GM23248 (cell line): ENCODE measurements at regions not wholly inside any gene's neighbourhood (a gene's known extent, or its start where the extent isn't known, plus 50 kb on each side); places are given as distances from the start of the nearest gene placed in this dataset.
A peak's percentile ranks its signal among the peaks of the same experiment; 100 is the strongest.

Source experiments
- DNase-seq: peaks from one replicate; pipeline ENCODE4 v3.0.0-alpha.2; 2015
- H2AFZ ChIP-seq: fragments of 200-600 bp; sonication (generic); 2 replicates; pipeline ENCODE4 v1.6.1; 2016; ENCODE audit warnings: antibody characterized with exemption
- H3F3A ChIP-seq: fragments of 200-600 bp; sonication (generic); 2 replicates; pipeline ENCODE4 v1.6.1; 2016; ENCODE audit warnings: mild to moderate bottlenecking, antibody characterized with exemption, mixed run types; ENCODE audit not compliant: insufficient read depth
- H3K27ac ChIP-seq: fragments of 200-600 bp; sonication (generic); 2 replicates; pipeline ENCODE4 v1.5.1; 2016; ENCODE audit warnings: mild to moderate bottlenecking
- H3K27me3 ChIP-seq: fragments of 200-600 bp; sonication (generic); replicated peaks from 2 replicates; pipeline ENCODE4 v1.6.1; 2016; ENCODE audit warnings: mild to moderate bottlenecking; ENCODE audit not compliant: insufficient read depth
- H3K36me3 ChIP-seq: fragments of 200-600 bp; sonication (generic); 2 replicates; pipeline ENCODE4 v1.6.1; 2016; ENCODE audit warnings: low read depth, mild to moderate bottlenecking
- H3K4me1 ChIP-seq: fragments of 200-600 bp; sonication (generic); 2 replicates; pipeline ENCODE4 v1.6.1; 2016; ENCODE audit warnings: mild to moderate bottlenecking; ENCODE audit not compliant: insufficient read depth
- H3K4me2 ChIP-seq: fragments of 200-600 bp; sonication (generic); one replicate; pipeline ENCODE4 v1.6.1; 2016; ENCODE audit warnings: mild to moderate bottlenecking; ENCODE audit not compliant: unreplicated experiment
- H3K4me3 ChIP-seq: fragments of 200-600 bp; sonication (generic); 2 replicates; pipeline ENCODE4 v1.5.1; 2016; ENCODE audit warnings: mild to moderate bottlenecking
- H3K79me2 ChIP-seq: fragments of 200-600 bp; sonication (generic); 2 replicates; pipeline ENCODE4 v1.6.1; 2016; ENCODE audit warnings: mild to moderate bottlenecking; ENCODE audit not compliant: insufficient read depth
- H3K9ac ChIP-seq: fragments of 200-600 bp; sonication (generic); 2 replicates; pipeline ENCODE4 v1.6.1; 2016; ENCODE audit warnings: mild to moderate bottlenecking
- H3K9me2 ChIP-seq: fragments of 200-600 bp; sonication (generic); 2 replicates; pipeline ENCODE4 v1.6.1; 2016; ENCODE audit warnings: mixed run types, mild to moderate bottlenecking, moderate library complexity; ENCODE audit not compliant: insufficient read depth
- H3K9me3 ChIP-seq: fragments of 200-600 bp; sonication (generic); one replicate; pipeline ENCODE4 v1.6.1; 2017; ENCODE audit warnings: low read depth
- H4K20me1 ChIP-seq: fragments of 200-600 bp; sonication (generic); 2 replicates; pipeline ENCODE4 v1.6.0; 2016; ENCODE audit not compliant: insufficient read depth
- EZH2 ChIP-seq: fragments of 200-600 bp; sonication (generic); IDR thresholded peaks from 2 replicates; pipeline ENCODE4 v1.6.1; 2018; ENCODE audit warnings: antibody characterized with exemption, mild to moderate bottlenecking; ENCODE audit not compliant: insufficient read depth, poor library complexity, severe bottlenecking
- EZH2phosphoT487 ChIP-seq: fragments of 200-600 bp; sonication (generic); IDR thresholded peaks from 2 replicates; pipeline ENCODE4 v1.6.1; 2018; ENCODE audit warnings: antibody characterized with exemption, moderate library complexity, mild to moderate bottlenecking, low read depth; ENCODE audit not compliant: insufficient read depth
- WGBS, 2 experiments: methylation state at CpG; one replicate each; pipeline ENCODE4 v1.1.6; 2015 to 2017; ENCODE audit warnings: low lambda C conversion rate in 2 of 2, low coverage in 1 of 2; ENCODE audit errors: missing lambda C conversion rate in 2 of 2; 5-methylcytosine and 5-hydroxymethylcytosine counted together
- in situ Hi-C: fragments of 300-500 bp; cut with MboI; formaldehyde crosslinking; loops from 2 replicates; pipeline ENCODE4 v1.15.0; 2020

GRCh38 chr10:89959433-89960110, 258.2 kb downstream of the KIF20B start:
- WGBS, 2 experiments, result 27% methylated on average over 7 of the region's 7 CpGs

GRCh38 chr10:89963451-89964102, 262.2 kb downstream of the KIF20B start:
- in situ Hi-C loops, result no loop called here

More at GRCh38 chr10:89959433-89960110, 258.2 kb downstream of the KIF20B start:
- in situ Hi-C loops, result no loop called here
- DNase-seq, result no peak
- no peak overlapping the region for H3K9ac ChIP-seq
- no peak overlapping the region for H2AFZ ChIP-seq
- H3K79me2 ChIP-seq, result no peaks in the 10 kb centered on the region
- no peaks in the 10 kb centered on the region for H4K20me1 ChIP-seq
- H3K9me2 ChIP-seq, result no peaks in the 10 kb centered on the region
- H3K27me3 ChIP-seq, result no peaks in the 10 kb centered on the region; the same call in 1 of the 2 replicates
- H3K4me1 ChIP-seq, result no peaks in the 10 kb centered on the region
- TF ChIP-seq EZH2 (no peak), EZH2phosphoT487 (no peak)
- H3K36me3 ChIP-seq, result no peaks in the 10 kb centered on the region
- no peak overlapping the region for H3K4me2 ChIP-seq
- no peak overlapping the region for H3K27ac ChIP-seq
- no peak overlapping the region for H3K4me3 ChIP-seq
- H3F3A ChIP-seq, result no peaks in the 10 kb centered on the region
- H3K9me3 ChIP-seq, result no peaks in the 10 kb centered on the region

GRCh38 chr10:89966211-89966610, 264.8 kb downstream of the KIF20B start:
- in situ Hi-C loops, result no loop called here
- DNase-seq, result no peak
- 53 to 60% methylated on average over 1 of the region's 1 CpG for WGBS, 2 experiments
- H4K20me1 ChIP-seq, result no peaks in the 10 kb centered on the region
- no peaks in the 10 kb centered on the region for H3K4me1 ChIP-seq
- H2AFZ ChIP-seq, result no peak overlapping the region
- TF ChIP-seq EZH2, result no peak
- no peak for TF ChIP-seq EZH2phosphoT487
- H3K9me3 ChIP-seq, result no peaks in the 10 kb centered on the region
- no peaks in the 10 kb centered on the region for H3K9me2 ChIP-seq
- H3K27me3 ChIP-seq, result no peaks in the 10 kb centered on the region
- no peaks in the 10 kb centered on the region for H3K36me3 ChIP-seq
- H3K27ac ChIP-seq, result no peak overlapping the region
- no peak overlapping the region for H3K4me3 ChIP-seq
- no peak overlapping the region for H3K9ac ChIP-seq
- H3K4me2 ChIP-seq, result no peak overlapping the region
- no peaks in the 10 kb centered on the region for H3K79me2 ChIP-seq
- no peaks in the 10 kb centered on the region for H3F3A ChIP-seq

More at GRCh38 chr10:89963451-89964102, 262.2 kb downstream of the KIF20B start:
- no peak for DNase-seq
- Histone ChIP-seq H2AFZ (no peak overlapping the region), H3K36me3 (no peaks in the 10 kb centered on the region), H3K4me1 (no peaks in the 10 kb centered on the region), H3K9me3 (no peaks in the 10 kb centered on the region), H3K27ac (no peak overlapping the region), H3K4me2 (no peak overlapping the region), H3F3A (no peaks in the 10 kb centered on the region), H4K20me1 (no peaks in the 10 kb centered on the region), H3K9ac (no peak overlapping the region), H3K27me3 (no peaks in the 10 kb centered on the region), H3K9me2 (no peaks in the 10 kb centered on the region), H3K4me3 (no peak overlapping the region), H3K79me2 (no peaks in the 10 kb centered on the region)
- 31 to 36% methylated on average over 2 of the region's 2 CpGs for WGBS, 2 experiments
- no peak for TF ChIP-seq EZH2
- no peak for TF ChIP-seq EZH2phosphoT487

GRCh38 chr10:89973326-89973725, 271.9 kb downstream of the KIF20B start:
- H3K27me3 ChIP-seq, result no peaks in the 10 kb centered on the region
- H3K4me2 ChIP-seq, result no peak overlapping the region
- H3K9me3 ChIP-seq, result no peaks in the 10 kb centered on the region
- H3K4me3 ChIP-seq, result no peak overlapping the region
- no peak overlapping the region for H3K27ac ChIP-seq
- WGBS, 2 experiments, result 25 to 32% methylated on average over 2 of the region's 2 CpGs
- no peaks in the 10 kb centered on the region for H3K79me2 ChIP-seq
- no peaks in the 10 kb centered on the region for H3K36me3 ChIP-seq
- peak; percentile 8 for DNase-seq
- H2AFZ ChIP-seq, result no peak overlapping the region
- no peaks in the 10 kb centered on the region for H3F3A ChIP-seq
- H3K9me2 ChIP-seq, result no peaks in the 10 kb centered on the region
- in situ Hi-C loops, result no loop called here
- H4K20me1 ChIP-seq, result no peaks in the 10 kb centered on the region
- TF ChIP-seq EZH2 (no peak), EZH2phosphoT487 (no peak)
- H3K4me1 ChIP-seq, result no peaks in the 10 kb centered on the region
- H3K9ac ChIP-seq, result no peak overlapping the region
